ENCODE measurements at regions not wholly inside any gene's neighbourhood (a gene's known extent, or its start where the extent isn't known, plus 50 kb on each side); places are given as distances from the start of the nearest gene placed in this dataset.

- Histone ChIP-seq H3K79me2 (ENCODE audit: insufficient read depth) (no peaks in the 10 kb centered on the region), H3K27ac (no peak overlapping the region), H2AFZ (no peak overlapping the region), H3K4me1 (ENCODE audit: insufficient read depth) (peaks cover 18% of the 10 kb centered on the region), H3K9me3 (ENCODE audit: low read depth) (no peaks in the 10 kb centered on the region), H3K36me3 (ENCODE audit: low read depth) (no peaks in the 10 kb centered on the region), H3F3A (ENCODE audit: insufficient read depth) (0 out of 2 replicates have a peak, but pooled peaks cover 9% of the 10 kb centered on the region), H3K9me2 (ENCODE audit: insufficient read depth) (no peaks in the 10 kb centered on the region), H3K9ac (no peak overlapping the region), H4K20me1 (ENCODE audit: insufficient read depth) (no peaks in the 10 kb centered on the region), H3K4me2 (ENCODE audit: unreplicated experiment) (no peak overlapping the region), H3K4me3 (no peak overlapping the region), H3K27me3 (replicated peaks; ENCODE audit: insufficient read depth) (peaks cover 20% of the 10 kb centered on the region)
- DNase-seq: no peak
- 92% methylated on average over 4 of the region's 4 CpGs for WGBS, 2 experiments (ENCODE audit: low coverage in 1 of 2, low lambda C conversion rate in 2 of 2, missing lambda C conversion rate in 2 of 2)
- TF ChIP-seq EZH2 (IDR thresholded peaks at IDR 0.05; ENCODE audit: insufficient read depth, poor library complexity, severe bottlenecking): no peak
- no peak for TF ChIP-seq EZH2phosphoT487 (IDR thresholded peaks at IDR 0.05; ENCODE audit: insufficient read depth, low read depth)
- in situ Hi-C loops (cut with MboI): no loop called here
Measured at GRCh38 chr14:22463763-22464173, 125.3 kb downstream of the DAD1 start.

- Histone ChIP-seq H2AFZ (no peak overlapping the region), H3K9me2 (ENCODE audit: insufficient read depth) (no peaks in the 10 kb centered on the region), H3F3A (ENCODE audit: insufficient read depth) (0 out of 2 replicates have a peak, but pooled peaks cover 9% of the 10 kb centered on the region), H3K4me3 (no peak overlapping the region), H3K27me3 (replicated peaks; ENCODE audit: insufficient read depth) (peaks cover 29% of the 10 kb centered on the region), H4K20me1 (ENCODE audit: insufficient read depth) (no peaks in the 10 kb centered on the region), H3K36me3 (ENCODE audit: low read depth) (no peaks in the 10 kb centered on the region), H3K79me2 (ENCODE audit: insufficient read depth) (no peaks in the 10 kb centered on the region), H3K4me2 (ENCODE audit: unreplicated experiment) (no peak overlapping the region), H3K9ac (no peak overlapping the region), H3K4me1 (ENCODE audit: insufficient read depth) (peaks cover 18% of the 10 kb centered on the region), H3K9me3 (ENCODE audit: low read depth) (no peaks in the 10 kb centered on the region), H3K27ac (no peak overlapping the region)
- WGBS, 2 experiments (ENCODE audit: low coverage in 1 of 2, low lambda C conversion rate in 2 of 2, missing lambda C conversion rate in 2 of 2): 83 to 84% methylated on average over 4 of the region's 4 CpGs
- TF ChIP-seq EZH2 (IDR thresholded peaks at IDR 0.05; ENCODE audit: insufficient read depth, poor library complexity, severe bottlenecking) (no peak), EZH2phosphoT487 (IDR thresholded peaks at IDR 0.05; ENCODE audit: insufficient read depth, low read depth) (no peak)
- no peak for DNase-seq
- in situ Hi-C loops (cut with MboI): no loop called here
Measured at GRCh38 chr14:22462923-22463322, 126.1 kb downstream of the DAD1 start.

GRCh38 chr14:22460461-22461195 is 128.4 kb downstream of the DAD1 start:
- peaks cover 7% of the 10 kb centered on the region; the same call in 1 of the 2 replicates for H3K4me1 ChIP-seq (ENCODE audit: insufficient read depth)
- H3K27ac ChIP-seq: no peak overlapping the region
- no peaks in the 10 kb centered on the region for H3K9me2 ChIP-seq (ENCODE audit: insufficient read depth)
- no peaks in the 10 kb centered on the region for H3K79me2 ChIP-seq (ENCODE audit: insufficient read depth)
- H3K9me3 ChIP-seq (ENCODE audit: low read depth): no peaks in the 10 kb centered on the region
- no peak overlapping the region for H3K4me3 ChIP-seq
- no peaks in the 10 kb centered on the region for H4K20me1 ChIP-seq (ENCODE audit: insufficient read depth)
- 68 to 79% methylated on average over 4 of the region's 4 CpGs for WGBS, 2 experiments (ENCODE audit: low coverage in 1 of 2, low lambda C conversion rate in 2 of 2, missing lambda C conversion rate in 2 of 2)
- peaks cover 47% of the 10 kb centered on the region for H3K27me3 ChIP-seq (replicated peaks; ENCODE audit: insufficient read depth)
- 0 out of 2 replicates have a peak, but pooled peaks cover 6% of the 10 kb centered on the region for H3F3A ChIP-seq (ENCODE audit: insufficient read depth)
- no peaks in the 10 kb centered on the region for H3K36me3 ChIP-seq (ENCODE audit: low read depth)
- no peak overlapping the region for H3K9ac ChIP-seq
- no peak overlapping the region for H3K4me2 ChIP-seq (ENCODE audit: unreplicated experiment)
- DNase-seq: no peak
- no peak for TF ChIP-seq EZH2 (IDR thresholded peaks at IDR 0.05; ENCODE audit: insufficient read depth, poor library complexity, severe bottlenecking)
- no peak for TF ChIP-seq EZH2phosphoT487 (IDR thresholded peaks at IDR 0.05; ENCODE audit: insufficient read depth, low read depth)
- in situ Hi-C loops (cut with MboI): no loop called here
- H2AFZ ChIP-seq: no peak overlapping the region

- Histone ChIP-seq H2AFZ (no peak overlapping the region), H3K4me2 (ENCODE audit: unreplicated experiment) (no peak overlapping the region), H3K9me2 (ENCODE audit: insufficient read depth) (no peaks in the 10 kb centered on the region), H3K9ac (no peak overlapping the region), H3K27ac (no peak overlapping the region), H3K4me3 (no peak overlapping the region), H3F3A (ENCODE audit: insufficient read depth) (no peaks in the 10 kb centered on the region), H3K36me3 (ENCODE audit: low read depth) (no peaks in the 10 kb centered on the region), H4K20me1 (ENCODE audit: insufficient read depth) (no peaks in the 10 kb centered on the region), H3K79me2 (ENCODE audit: insufficient read depth) (no peaks in the 10 kb centered on the region), H3K4me1 (ENCODE audit: insufficient read depth) (no peaks in the 10 kb centered on the region), H3K27me3 (replicated peaks; ENCODE audit: insufficient read depth) (peaks cover 55% of the 10 kb centered on the region), H3K9me3 (ENCODE audit: low read depth) (no peaks in the 10 kb centered on the region)
- in situ Hi-C loops (cut with MboI): no loop called here
- no peak for TF ChIP-seq EZH2 (IDR thresholded peaks at IDR 0.05; ENCODE audit: insufficient read depth, poor library complexity, severe bottlenecking)
- no peak for TF ChIP-seq EZH2phosphoT487 (IDR thresholded peaks at IDR 0.05; ENCODE audit: insufficient read depth, low read depth)
- DNase-seq: no peak
- WGBS, 2 experiments (ENCODE audit: low coverage in 1 of 2, low lambda C conversion rate in 2 of 2, missing lambda C conversion rate in 2 of 2): 84% methylated on average over 2 of the region's 2 CpGs
Measured at GRCh38 chr14:22458737-22459136, 130.3 kb downstream of the DAD1 start.

Measured in GM23248 (cell line).